PC-3 (cell line): ENCODE measurements at regions not wholly inside any gene's neighbourhood (a gene's known extent, or its start where the extent isn't known, plus 50 kb on each side); places are given as distances from the start of the nearest gene placed in this dataset.

Experiments used
- ATAC-seq: fragments of 200-7000 bp; cut with Tn5 transposase; 2 replicates; pipeline ENCODE4 v1.9.1; 2020; ENCODE audit warnings: mild to moderate bottlenecking, moderate library complexity
- BruUV-seq: library from RNA; stranded (reverse); fragments of 400-500 nt; replicated peaks from 2 replicates; lab custom pipeline; 2021; lab: Mats Ljungman, UMichigan
- CTCF ChIA-PET: fragments of 300-600 bp; sonication (Branson Sonifier 250); formaldehyde crosslinking; loops from one replicate; lab custom pipeline; 2022; ENCODE audit warnings: antibody characterized with exemption; lab: Charles Lee
- POLR2A ChIA-PET: fragments of 300-600 bp; sonication (Branson Sonifier 250); formaldehyde crosslinking; loops from one replicate; lab custom pipeline; 2022; ENCODE audit warnings: antibody characterized with exemption; ENCODE audit not compliant: unreplicated experiment; lab: Charles Lee
- DNase-seq: peaks from one replicate; pipeline ENCODE4 v3.0.0-alpha.2; 2015
- H2AFZ ChIP-seq: fragments of 300-600 bp; sonication (generic); 2 replicates; pipeline ENCODE4 v1.6.0; 2016; ENCODE audit warnings: antibody characterized with exemption, low read length
- H3F3A ChIP-seq: fragments of 300-600 bp; sonication (generic); one replicate; pipeline ENCODE4 v1.6.0; 2017; ENCODE audit warnings: antibody characterized with exemption, low read length, control low read depth, mild to moderate bottlenecking; ENCODE audit not compliant: unreplicated experiment
- H3K27ac ChIP-seq: fragments of 300-600 bp; sonication (generic); 2 replicates; pipeline ENCODE4 v1.5.1; 2016; ENCODE audit warnings: mild to moderate bottlenecking, low read length
- H3K27me3 ChIP-seq: fragments of 300-600 bp; sonication (generic); 2 replicates; pipeline ENCODE4 v1.6.1; 2016; ENCODE audit warnings: low read length, mixed read lengths
- H3K36me3 ChIP-seq: fragments of 300-600 bp; sonication (generic); 2 replicates; pipeline ENCODE4 v1.6.1; 2016; ENCODE audit warnings: low read depth, mixed run types, low read length, mixed read lengths
- H3K4me1 ChIP-seq: fragments of 300-600 bp; sonication (generic); 2 replicates; pipeline ENCODE4 v1.5.1; 2016; ENCODE audit warnings: low read length; ENCODE audit not compliant: insufficient read depth
- H3K4me2 ChIP-seq: fragments of 300-600 bp; sonication (generic); 2 replicates; pipeline ENCODE4 v1.6.0; 2016; ENCODE audit warnings: low read length
- H3K4me3 ChIP-seq: fragments of 300-600 bp; sonication (generic); 2 replicates; pipeline ENCODE4 v1.5.1; 2016; ENCODE audit warnings: mild to moderate bottlenecking, low read length, mixed read lengths
- H3K79me2 ChIP-seq: fragments of 300-600 bp; sonication (generic); 2 replicates; pipeline ENCODE4 v1.6.1; 2017; ENCODE audit warnings: low read length, mixed read lengths
- H3K9ac ChIP-seq: fragments of 300-600 bp; sonication (generic); 2 replicates; pipeline ENCODE4 v1.6.0; 2016; ENCODE audit warnings: mild to moderate bottlenecking, low read length
- H3K9me2 ChIP-seq: fragments of 300-600 bp; sonication (generic); replicated peaks from 2 replicates; pipeline ENCODE4 v1.6.1; 2016; ENCODE audit warnings: mixed run types, low read length, mixed read lengths
- H3K9me3 ChIP-seq: fragments of 300-600 bp; sonication (generic); 2 replicates; pipeline ENCODE4 v1.6.1; 2016; ENCODE audit warnings: low read length, mixed read lengths
- H4K20me1 ChIP-seq: fragments of 300-600 bp; sonication (generic); 2 replicates; pipeline ENCODE4 v1.6.1; 2016; ENCODE audit warnings: low read length, mixed read lengths
- CTCF ChIP-seq: fragments of 300-600 bp; sonication (generic); conservative IDR thresholded peaks from 2 replicates; pipeline ENCODE4 v1.5.1; 2017; ENCODE audit warnings: antibody characterized with exemption, low read depth, mild to moderate bottlenecking, low read length
- EZH2 ChIP-seq: fragments of 300-600 bp; sonication (generic); IDR thresholded peaks from one replicate; pipeline ENCODE4 v1.6.1; 2017; ENCODE audit warnings: antibody characterized with exemption, mild to moderate bottlenecking, low read length; ENCODE audit not compliant: unreplicated experiment
- EZH2phosphoT487 ChIP-seq: fragments of 300-600 bp; sonication (generic); IDR thresholded peaks from 2 replicates; pipeline ENCODE4 v1.6.1; 2018; ENCODE audit warnings: mild to moderate bottlenecking, antibody characterized with exemption, low read length, borderline replicate concordance
- intact Hi-C: fragments of 100-400 bp; cut with micrococcal nuclease; formaldehyde crosslinking; loops from 2 replicates; pipeline ENCODE4 v1.9.0; 2023

- Histone ChIP-seq H3K4me3 (no peak overlapping the region), H3K36me3 (no peaks in the 10 kb centered on the region), H3K9me3 (no peaks in the 10 kb centered on the region), H3K4me2 (no peak overlapping the region), H3K9me2 (no peaks in the 10 kb centered on the region), H4K20me1 (no peaks in the 10 kb centered on the region), H3K9ac (no peak overlapping the region), H3K27ac (no peak overlapping the region), H3K27me3 (no peaks in the 10 kb centered on the region), H3F3A (no peaks in the 10 kb centered on the region), H3K79me2 (no peaks in the 10 kb centered on the region), H3K4me1 (no peaks in the 10 kb centered on the region), H2AFZ (no peak overlapping the region)
- intact Hi-C loops: no loop called here
- POLR2A ChIA-PET: no interaction called here
- TF ChIP-seq EZH2 (no peak), EZH2phosphoT487 (no peak), CTCF (no peak)
- ATAC-seq (no peak), DNase-seq (no peak)
- BruUV-seq: no TSS peak
- CTCF ChIA-PET: no interaction called here
These were observed 204.4 kb upstream of the SERP2 start for GRCh38 chr13:44169018-44169911.

- Histone ChIP-seq H3K27me3 (no peaks in the 10 kb centered on the region), H3K9me3 (no peaks in the 10 kb centered on the region), H3K9ac (no peak overlapping the region), H3K4me1 (peaks cover 7% of the 10 kb centered on the region; the same call in 1 of the 2 replicates), H3K4me3 (no peak overlapping the region), H3F3A (no peaks in the 10 kb centered on the region), H3K36me3 (no peaks in the 10 kb centered on the region), H2AFZ (no peak overlapping the region), H3K79me2 (no peaks in the 10 kb centered on the region), H3K27ac (no peak overlapping the region), H3K4me2 (no peak overlapping the region), H4K20me1 (no peaks in the 10 kb centered on the region), H3K9me2 (no peaks in the 10 kb centered on the region)
- ChIA-PET CTCF (no interaction called here), POLR2A (no interaction called here)
- intact Hi-C loops: no loop called here
- no peak for ATAC-seq
- no peak for DNase-seq
- TF ChIP-seq EZH2 (no peak), EZH2phosphoT487 (no peak), CTCF (no peak)
- no TSS peak for BruUV-seq
These were observed 202.9 kb upstream of the SERP2 start for GRCh38 chr13:44170731-44171130.

GRCh38 chr13:44171156-44171555 is 202.5 kb upstream of the SERP2 start:
- TF ChIP-seq EZH2 (no peak), CTCF (no peak), EZH2phosphoT487 (no peak)
- Histone ChIP-seq H3K4me1 (peaks cover 7% of the 10 kb centered on the region; the same call in 1 of the 2 replicates), H3K36me3 (no peaks in the 10 kb centered on the region), H3K9ac (no peak overlapping the region), H4K20me1 (no peaks in the 10 kb centered on the region), H3K27ac (no peak overlapping the region), H2AFZ (no peak overlapping the region), H3K79me2 (no peaks in the 10 kb centered on the region), H3F3A (no peaks in the 10 kb centered on the region), H3K9me2 (no peaks in the 10 kb centered on the region), H3K9me3 (no peaks in the 10 kb centered on the region), H3K4me2 (no peak overlapping the region), H3K27me3 (no peaks in the 10 kb centered on the region), H3K4me3 (no peak overlapping the region)
- no peak for DNase-seq
- ChIA-PET POLR2A (no interaction called here), CTCF (no interaction called here)
- intact Hi-C loops: no loop called here
- no TSS peak for BruUV-seq
- no peak for ATAC-seq
